Hepatocyte (in vitro differentiated cells): ENCODE measurements at regions not wholly inside any gene's neighbourhood (a gene's known extent, or its start where the extent isn't known, plus 50 kb on each side); places are given as distances from the start of the nearest gene placed in this dataset.

Source experiments
- EZH2 ChIP-seq: fragments of 200-600 bp; sonication (generic); IDR thresholded peaks from 2 replicates; pipeline ENCODE4 v1.6.1; 2016; ENCODE audit warnings: antibody characterized with exemption, mild to moderate bottlenecking, borderline replicate concordance
- EZH2phosphoT487 ChIP-seq: fragments of 200-600 bp; sonication (generic); IDR thresholded peaks from one replicate; pipeline ENCODE4 v1.6.1; 2018; ENCODE audit warnings: antibody characterized with exemption, mild to moderate bottlenecking, low read depth, moderate library complexity; ENCODE audit not compliant: unreplicated experiment, severe bottlenecking
- TF ChIP-seq, protein P1 (sequence below): fragments of 200-600 bp; sonication (generic); IDR thresholded peaks from 2 replicates; pipeline ENCODE4 v1.5.1; 2016; ENCODE audit warnings: antibody characterized with exemption, mild to moderate bottlenecking; ENCODE audit not compliant: poor library complexity

DNA sequence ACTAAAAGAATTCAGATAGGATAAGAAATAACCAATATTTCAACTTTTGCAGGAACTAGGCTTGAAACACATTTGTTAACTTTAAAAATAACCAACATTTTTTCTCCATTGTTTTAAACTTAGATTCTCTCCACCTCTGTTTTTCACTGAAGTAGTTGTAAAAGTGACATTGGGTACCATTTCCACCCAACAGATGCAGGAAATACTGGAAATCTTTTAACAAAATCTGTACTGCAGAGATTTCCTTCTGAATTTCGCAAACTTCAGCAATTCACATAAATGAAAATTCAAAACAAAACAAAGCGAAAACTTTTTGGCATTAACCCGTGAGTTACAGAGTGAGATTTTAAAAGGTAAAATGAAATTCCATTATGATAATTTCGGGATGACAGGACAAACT is 731.7 kb downstream of the RFPL4B start:
- TF ChIP-seq, protein P1, sequence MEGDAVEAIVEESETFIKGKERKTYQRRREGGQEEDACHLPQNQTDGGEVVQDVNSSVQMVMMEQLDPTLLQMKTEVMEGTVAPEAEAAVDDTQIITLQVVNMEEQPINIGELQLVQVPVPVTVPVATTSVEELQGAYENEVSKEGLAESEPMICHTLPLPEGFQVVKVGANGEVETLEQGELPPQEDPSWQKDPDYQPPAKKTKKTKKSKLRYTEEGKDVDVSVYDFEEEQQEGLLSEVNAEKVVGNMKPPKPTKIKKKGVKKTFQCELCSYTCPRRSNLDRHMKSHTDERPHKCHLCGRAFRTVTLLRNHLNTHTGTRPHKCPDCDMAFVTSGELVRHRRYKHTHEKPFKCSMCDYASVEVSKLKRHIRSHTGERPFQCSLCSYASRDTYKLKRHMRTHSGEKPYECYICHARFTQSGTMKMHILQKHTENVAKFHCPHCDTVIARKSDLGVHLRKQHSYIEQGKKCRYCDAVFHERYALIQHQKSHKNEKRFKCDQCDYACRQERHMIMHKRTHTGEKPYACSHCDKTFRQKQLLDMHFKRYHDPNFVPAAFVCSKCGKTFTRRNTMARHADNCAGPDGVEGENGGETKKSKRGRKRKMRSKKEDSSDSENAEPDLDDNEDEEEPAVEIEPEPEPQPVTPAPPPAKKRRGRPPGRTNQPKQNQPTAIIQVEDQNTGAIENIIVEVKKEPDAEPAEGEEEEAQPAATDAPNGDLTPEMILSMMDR, result no peak
- no peak for TF ChIP-seq EZH2
- TF ChIP-seq EZH2phosphoT487, result no peak
